NCI-H510A treated with DMSO at 0.1 percent for 48 hours (cell line): ENCODE measurements at regions not wholly inside any gene's neighbourhood (a gene's known extent, or its start where the extent isn't known, plus 50 kb on each side); places are given as distances from the start of the nearest gene placed in this dataset.

Experiments used
- DNase-seq: peaks from one replicate; lab custom pipeline; 2025; lab: John Stamatoyannopoulos, UW

GRCh38 chr3:117519776-117520175 is 810.2 kb downstream of the TUSC7 start:
- DNase-seq: no peak

- no peak for DNase-seq
Observed at GRCh38 chr3:117520582-117520981, 811.0 kb downstream of the TUSC7 start.

DNA sequence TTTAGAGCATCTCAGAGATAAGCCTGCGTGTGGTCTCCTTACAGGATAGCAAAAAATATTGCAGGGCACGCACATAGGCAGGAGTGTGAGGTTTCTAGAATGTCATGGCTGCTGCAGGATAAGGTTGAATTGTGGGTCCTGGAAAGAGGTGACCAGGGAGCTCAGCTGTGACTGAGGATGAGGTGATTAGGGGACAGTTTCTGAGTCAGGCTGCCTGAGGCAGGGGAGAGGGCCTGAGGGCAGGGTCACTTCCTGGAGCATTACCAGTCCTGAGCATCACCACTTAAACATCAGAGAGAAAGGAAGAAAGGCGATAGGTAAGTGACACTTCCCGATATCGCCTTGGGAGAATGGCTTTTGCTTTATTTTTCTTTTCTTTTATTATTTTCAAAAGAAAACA is 813.8 kb downstream of the TUSC7 start:
- DNase-seq: no peak

DNA sequence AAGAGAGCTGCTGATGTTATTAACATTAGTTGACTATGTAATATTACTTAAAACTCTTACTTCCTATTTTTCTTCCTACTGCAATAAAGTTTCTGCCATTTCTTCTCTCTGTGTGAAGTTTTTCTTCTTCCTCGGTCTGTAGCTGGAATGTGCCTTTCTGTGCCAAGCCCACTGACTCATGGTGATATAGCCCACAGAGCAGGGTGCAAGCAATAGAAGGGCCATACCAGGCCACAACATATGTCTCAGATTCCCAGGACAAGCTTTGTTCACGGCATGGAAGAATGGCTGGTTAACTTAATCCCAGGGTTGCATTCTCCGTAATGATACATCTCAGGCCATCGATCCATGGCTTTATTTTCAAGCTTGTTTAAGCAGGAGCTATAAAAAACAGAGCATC is 815.3 kb downstream of the TUSC7 start:
- DNase-seq: no peak

- DNase-seq: no peak
Observed at GRCh38 chr3:117526470-117527079, 817.0 kb downstream of the TUSC7 start.

DNA sequence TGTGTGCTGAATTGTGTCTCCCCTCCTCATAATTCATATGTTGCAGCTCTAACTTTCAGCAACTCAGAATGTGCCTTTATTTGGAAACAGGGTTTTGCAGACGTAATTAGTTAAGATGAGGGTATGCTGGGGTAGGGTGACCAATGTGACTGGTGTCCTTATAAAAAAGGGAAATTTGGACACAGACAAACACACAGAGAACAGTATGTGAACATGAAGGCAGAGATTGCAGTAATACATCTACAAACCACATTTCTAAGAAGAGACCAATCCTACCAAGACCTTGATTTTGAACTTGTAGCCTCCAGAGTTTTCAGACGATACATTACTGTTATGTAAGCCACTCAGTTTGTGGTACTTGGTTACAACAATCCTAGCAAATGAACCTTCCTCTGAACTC is 817.8 kb downstream of the TUSC7 start:
- no peak for DNase-seq

DNA sequence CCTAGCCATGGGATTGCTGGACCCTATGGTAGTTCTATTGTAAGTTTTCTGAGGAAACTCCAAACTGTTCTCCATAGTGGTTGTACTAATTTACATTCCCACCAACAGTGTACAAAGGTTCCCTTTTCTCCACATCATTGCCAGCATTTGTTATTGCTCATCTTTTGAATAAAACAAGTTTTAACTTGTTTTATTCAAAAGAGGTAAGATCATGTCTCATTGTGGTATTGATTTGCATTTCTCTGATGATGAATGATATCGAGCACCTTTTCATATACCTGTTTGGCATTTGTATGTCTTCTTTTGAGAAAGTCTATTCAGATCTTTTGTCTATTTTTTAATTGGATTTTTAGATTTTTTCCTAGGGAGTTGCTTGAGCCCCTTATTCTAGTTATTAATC is 819.1 kb downstream of the TUSC7 start:
- DNase-seq: no peak

DNA sequence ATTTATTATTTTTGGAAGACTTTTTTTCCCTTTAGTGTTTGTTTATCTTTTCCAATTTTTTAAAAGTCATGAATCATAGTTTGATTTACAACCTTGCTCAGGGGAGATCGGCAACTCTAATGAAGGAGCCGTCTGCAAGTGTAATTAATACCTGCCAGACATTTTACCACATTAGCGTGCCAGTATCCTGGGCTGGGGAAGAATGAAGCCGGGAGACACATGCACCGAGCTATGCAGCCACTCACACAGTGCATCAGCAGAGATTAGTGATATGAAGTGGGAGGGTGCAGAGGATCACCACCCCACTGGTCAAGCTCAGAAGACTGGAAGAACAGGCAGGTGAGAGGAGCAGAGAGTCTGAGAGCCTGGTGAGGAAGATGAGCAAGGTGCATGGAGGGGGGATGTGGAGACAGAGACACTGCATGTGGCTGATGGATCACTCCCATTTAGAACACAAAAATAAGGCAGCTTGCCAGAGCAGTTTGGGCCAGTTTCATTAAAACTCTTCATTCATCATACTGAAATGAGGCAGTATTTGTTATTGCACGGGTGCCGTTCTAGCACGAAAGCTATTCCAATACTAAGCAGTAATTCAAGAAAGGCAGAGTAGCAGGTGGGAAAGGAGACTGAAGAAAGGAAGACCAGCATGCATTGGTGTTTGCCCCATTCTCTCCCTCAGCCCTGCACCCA is 821.6 kb downstream of the TUSC7 start:
- DNase-seq: no peak

DNA sequence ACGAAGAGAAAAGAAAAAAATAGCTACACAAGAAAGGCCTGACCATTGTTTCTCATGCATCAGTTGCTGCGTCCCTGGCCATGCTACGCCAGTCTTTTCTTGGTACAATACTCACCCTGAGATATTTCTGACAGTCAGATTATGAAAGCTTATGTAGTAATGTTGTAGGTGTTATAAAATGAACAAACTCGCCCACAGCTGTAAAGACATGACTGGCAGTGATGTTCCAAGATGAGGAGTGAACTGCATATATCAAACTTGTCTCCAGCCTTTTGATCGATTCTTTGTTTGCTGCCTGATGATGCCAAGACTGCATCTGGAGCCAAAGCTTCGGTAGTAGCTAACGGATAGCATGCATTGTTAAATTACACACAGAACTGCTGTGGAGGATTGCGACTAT is 822.7 kb downstream of the TUSC7 start:
- DNase-seq: no peak

GRCh38 chr3:117534138-117534537 is 824.6 kb downstream of the TUSC7 start:
- DNase-seq: no peak

DNA sequence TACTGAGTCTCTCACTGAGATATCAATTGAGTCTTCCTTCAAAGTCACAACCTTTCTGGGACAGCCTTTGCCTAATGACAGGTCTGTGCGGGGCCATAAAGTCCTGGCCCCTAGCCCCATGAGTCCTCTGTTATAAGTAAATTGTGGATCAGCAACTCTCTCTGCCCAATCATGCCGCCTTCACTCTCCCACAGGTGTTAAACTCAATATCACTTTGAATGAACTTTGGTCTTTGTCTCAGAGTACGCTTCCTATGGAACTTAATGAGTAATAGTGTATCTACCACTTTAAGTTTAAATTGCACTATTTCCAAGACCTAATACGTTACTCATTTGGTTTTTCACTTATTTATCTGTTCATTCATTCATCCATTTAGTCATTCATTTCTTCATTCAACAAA is 826.4 kb downstream of the TUSC7 start:
- no peak for DNase-seq

DNA sequence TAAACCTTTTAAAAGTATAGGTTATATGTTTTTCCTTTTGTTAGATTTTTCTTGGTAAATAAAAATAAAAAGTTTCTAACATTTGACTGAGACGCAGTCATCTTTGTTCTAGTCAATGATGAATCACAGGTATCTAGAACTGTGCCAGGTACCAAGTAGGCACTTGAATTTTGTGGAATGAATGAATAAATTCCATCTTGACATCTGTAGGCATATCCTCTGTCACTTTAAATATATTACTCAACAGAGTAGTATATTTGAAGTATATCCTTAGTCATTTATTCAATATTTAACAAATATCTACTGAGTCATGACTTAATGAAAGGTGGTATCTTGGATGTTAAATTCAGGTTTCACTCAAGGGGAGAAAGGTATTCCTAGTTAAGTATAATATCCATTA is 828.4 kb downstream of the TUSC7 start:
- no peak for DNase-seq

DNA sequence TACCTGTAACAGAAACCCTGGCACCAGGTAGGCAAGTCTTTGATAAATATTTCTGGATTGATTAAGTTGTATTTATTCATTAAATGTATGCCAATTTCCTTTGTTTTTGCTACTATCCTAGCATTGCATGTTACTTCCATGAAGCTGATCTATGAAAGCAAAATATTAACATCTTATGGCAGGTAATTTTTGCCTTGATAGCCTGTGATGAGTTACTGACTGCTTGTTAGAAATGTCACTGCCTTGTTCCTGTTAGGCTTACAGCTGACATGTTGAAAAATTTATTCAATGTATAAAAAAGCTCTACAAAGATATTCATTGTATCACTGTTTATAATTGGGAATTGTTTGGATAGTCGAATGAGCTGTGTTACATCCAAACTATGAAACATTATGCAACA is 830.1 kb downstream of the TUSC7 start:
- no peak for DNase-seq

GRCh38 chr3:117540597-117540996 is 831.0 kb downstream of the TUSC7 start:
- DNase-seq: no peak

DNA sequence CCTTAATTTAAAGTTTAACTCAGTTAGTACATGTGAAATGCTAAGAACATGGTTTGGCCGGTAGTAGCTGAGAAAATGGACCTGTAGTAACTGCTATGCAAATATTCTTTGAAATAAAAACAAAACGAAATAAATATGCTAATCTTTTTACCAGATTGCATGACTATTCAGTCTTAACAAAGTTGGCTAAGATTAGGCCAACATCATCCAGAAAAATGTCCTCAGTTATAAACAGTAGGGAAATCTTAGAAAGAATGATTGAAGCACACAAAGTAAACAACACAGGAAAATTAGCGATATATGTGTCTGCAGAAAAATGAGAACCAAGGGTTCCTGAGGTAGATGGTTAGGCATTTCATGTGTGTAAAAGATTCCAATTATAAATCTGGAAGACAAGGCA is 832.1 kb downstream of the TUSC7 start:
- no peak for DNase-seq

GRCh38 chr3:117543521-117543920 is 833.9 kb downstream of the TUSC7 start:
- no peak for DNase-seq

DNA sequence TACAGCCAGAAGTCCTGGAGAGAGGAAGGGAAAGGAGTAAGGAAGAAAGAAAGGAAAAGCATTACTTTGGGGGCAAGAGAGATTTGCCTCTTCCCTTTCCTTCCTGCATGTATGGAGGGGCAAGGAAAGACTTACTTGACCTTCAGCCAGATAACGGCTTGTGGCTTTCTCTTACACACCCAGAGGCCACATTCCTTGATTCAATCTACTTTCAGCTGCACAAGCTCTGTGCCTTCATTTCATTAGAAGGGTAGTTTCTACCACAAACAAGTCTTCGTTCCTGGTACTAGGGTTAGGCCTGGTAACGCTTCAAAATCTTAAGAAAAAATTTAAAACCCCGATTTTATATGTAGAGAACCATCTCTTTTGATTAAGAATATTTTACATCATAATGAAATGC is 835.9 kb downstream of the TUSC7 start:
- no peak for DNase-seq

- no peak for DNase-seq
Observed at GRCh38 chr3:117547956-117548550, 838.5 kb downstream of the TUSC7 start.

- DNase-seq: no peak
Observed at GRCh38 chr3:117548600-117548999, 839.0 kb downstream of the TUSC7 start.

GRCh38 chr3:117549716-117550115 is 840.1 kb downstream of the TUSC7 start:
- DNase-seq: no peak

DNA sequence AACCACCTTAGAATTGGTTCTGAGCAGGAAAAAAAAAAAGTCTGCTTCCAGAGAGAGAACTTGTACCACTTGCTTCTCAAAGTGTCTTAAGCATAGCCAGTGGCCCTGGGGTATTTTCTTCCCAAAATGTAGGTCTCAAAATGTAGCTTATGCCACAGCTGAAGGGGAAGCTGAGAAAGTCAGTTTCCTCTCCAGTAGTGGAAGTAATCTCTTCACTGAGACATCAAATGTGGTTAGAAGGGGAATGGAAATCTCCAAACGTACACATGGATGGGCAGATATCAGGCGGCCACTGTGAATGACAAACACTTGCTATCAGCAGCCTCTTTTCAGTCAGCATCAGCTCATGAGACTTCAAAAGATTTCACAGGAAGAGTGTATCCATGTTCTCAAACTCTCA is 841.2 kb downstream of the TUSC7 start:
- no peak for DNase-seq

- no peak for DNase-seq
Observed at GRCh38 chr3:117553461-117553860, 843.9 kb downstream of the TUSC7 start.

DNA sequence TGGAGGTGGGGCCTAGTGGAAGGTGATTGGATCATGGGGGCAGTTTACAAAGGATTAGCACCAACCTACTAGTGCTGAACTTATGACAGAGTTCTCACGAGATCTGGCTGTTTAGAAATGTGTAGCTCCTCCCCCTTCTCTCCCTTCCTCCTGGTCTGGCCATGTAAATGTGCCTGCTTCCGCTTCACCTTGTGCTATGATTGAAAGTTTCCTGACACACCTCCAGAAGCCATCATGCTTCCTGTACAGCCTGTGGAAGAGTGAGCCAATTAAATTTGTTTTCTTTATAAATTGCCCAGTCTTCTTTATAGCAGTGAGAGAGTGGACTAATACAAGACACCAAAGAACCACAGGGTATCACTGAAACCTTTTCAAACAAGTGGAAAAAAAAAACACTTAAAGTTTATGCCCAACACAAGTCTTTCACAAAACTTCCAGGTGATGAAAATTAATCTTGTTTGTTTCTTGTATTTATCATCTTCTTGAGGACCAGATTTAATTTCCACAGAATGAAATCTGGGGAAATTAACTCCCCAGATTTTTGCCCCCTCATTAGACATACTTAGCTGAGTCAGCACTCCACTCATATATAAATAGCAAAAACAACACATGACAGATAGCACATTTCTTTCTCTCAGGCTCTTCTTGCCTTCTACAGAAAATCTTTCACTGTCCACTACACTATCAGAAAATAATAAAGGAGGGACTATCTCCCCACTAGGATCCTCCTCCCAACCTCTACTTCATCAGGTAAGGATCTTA is 847.2 kb downstream of the TUSC7 start:
- DNase-seq: no peak
